ENCODE measurements at regions not wholly inside any gene's neighbourhood (a gene's known extent, or its start where the extent isn't known, plus 50 kb on each side); places are given as distances from the start of the nearest gene placed in this dataset.

- Histone ChIP-seq H3K27me3 (ENCODE audit: insufficient read depth, low read depth, severe bottlenecking) (peaks cover 43% of the 10 kb centered on the region), H3K27ac (no peak overlapping the region), H3K4me3 (ENCODE audit: low read depth, low read length) (no peak overlapping the region), H3K36me3 (no peaks in the 10 kb centered on the region), H3K9me3 (ENCODE audit: severe bottlenecking) (no peaks in the 10 kb centered on the region)
- no peak for DNase-seq
- no peak for TF ChIP-seq CTCF (IDR thresholded peaks at IDR 0.05; ENCODE audit: low read depth, low read length)
Measured at GRCh38 chrX:95885074-95885473, 799.6 kb upstream of the DIAPH2 start.

DNA sequence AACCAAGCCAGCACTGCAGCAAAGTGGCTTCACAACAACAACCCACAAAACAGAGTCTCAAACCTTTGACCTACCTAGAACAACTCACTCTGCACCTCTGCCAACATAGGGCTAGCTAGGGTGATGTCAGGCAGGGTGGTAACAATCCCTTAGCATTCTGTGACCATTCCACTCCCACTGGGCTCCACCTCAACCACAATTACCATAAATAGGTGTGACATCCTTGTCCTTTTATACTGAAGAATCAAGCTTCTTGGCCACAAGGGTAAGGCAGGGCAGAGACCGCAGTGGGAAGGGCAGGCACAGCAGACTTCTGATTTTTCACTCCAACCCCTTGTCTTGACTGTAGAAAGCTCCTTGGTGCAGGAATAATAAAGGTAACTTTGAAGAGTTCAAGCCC lies 795.4 kb upstream of the DIAPH2 start:
- H3K27me3 ChIP-seq (ENCODE audit: insufficient read depth, low read depth, severe bottlenecking), result peaks cover 67% of the 10 kb centered on the region
- no peaks in the 10 kb centered on the region for H3K36me3 ChIP-seq
- TF ChIP-seq CTCF (IDR thresholded peaks at IDR 0.05; ENCODE audit: low read depth, low read length), result no peak
- H3K27ac ChIP-seq, result no peak overlapping the region
- no peak for DNase-seq
- H3K9me3 ChIP-seq (ENCODE audit: severe bottlenecking), result no peaks in the 10 kb centered on the region
- H3K4me3 ChIP-seq (ENCODE audit: low read depth, low read length), result no peak overlapping the region

- Histone ChIP-seq H3K9me3 (ENCODE audit: severe bottlenecking) (no peaks in the 10 kb centered on the region), H3K36me3 (no peaks in the 10 kb centered on the region), H3K27me3 (ENCODE audit: insufficient read depth, low read depth, severe bottlenecking) (peaks cover 62% of the 10 kb centered on the region), H3K4me3 (ENCODE audit: low read depth, low read length) (no peak overlapping the region), H3K27ac (no peak overlapping the region)
- no peak for DNase-seq
- TF ChIP-seq CTCF (IDR thresholded peaks at IDR 0.05; ENCODE audit: low read depth, low read length), result no peak
Measured at GRCh38 chrX:95893636-95894035, 791.0 kb upstream of the DIAPH2 start.

DNA sequence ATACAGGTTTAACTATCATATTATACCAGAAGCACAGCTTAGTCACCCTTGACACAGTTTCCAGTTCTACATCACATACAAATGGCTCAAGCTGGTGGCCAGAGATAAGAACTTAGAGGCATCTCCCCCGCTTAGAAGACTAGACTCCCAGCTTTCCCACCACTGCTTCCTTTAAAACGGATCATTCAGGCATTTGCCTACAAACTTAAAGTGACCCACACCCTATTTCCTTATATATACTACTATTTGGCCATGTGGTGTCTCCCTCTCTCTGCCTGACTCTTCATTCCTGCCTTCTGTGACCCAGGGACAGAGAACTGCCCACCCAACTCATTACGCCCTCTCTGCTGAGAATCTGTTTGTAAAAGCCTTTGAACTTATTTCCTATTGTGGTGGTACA lies 781.2 kb upstream of the DIAPH2 start:
- no peaks in the 10 kb centered on the region for H3K36me3 ChIP-seq
- H3K27ac ChIP-seq, result no peak overlapping the region
- H3K4me3 ChIP-seq (ENCODE audit: low read depth, low read length), result no peak overlapping the region
- H3K27me3 ChIP-seq (ENCODE audit: insufficient read depth, low read depth, severe bottlenecking), result peaks cover 21% of the 10 kb centered on the region
- DNase-seq, result no peak
- no peaks in the 10 kb centered on the region for H3K9me3 ChIP-seq (ENCODE audit: severe bottlenecking)
- TF ChIP-seq CTCF (IDR thresholded peaks at IDR 0.05; ENCODE audit: low read depth, low read length), result no peak

GRCh38 chrX:95903975-95904374 lies 780.7 kb upstream of the DIAPH2 start:
- Histone ChIP-seq H3K27me3 (ENCODE audit: insufficient read depth, low read depth, severe bottlenecking) (peaks cover 25% of the 10 kb centered on the region), H3K9me3 (ENCODE audit: severe bottlenecking) (no peaks in the 10 kb centered on the region), H3K27ac (no peak overlapping the region), H3K36me3 (no peaks in the 10 kb centered on the region), H3K4me3 (ENCODE audit: low read depth, low read length) (no peak overlapping the region)
- DNase-seq, result no peak
- no peak for TF ChIP-seq CTCF (IDR thresholded peaks at IDR 0.05; ENCODE audit: low read depth, low read length)

DNA sequence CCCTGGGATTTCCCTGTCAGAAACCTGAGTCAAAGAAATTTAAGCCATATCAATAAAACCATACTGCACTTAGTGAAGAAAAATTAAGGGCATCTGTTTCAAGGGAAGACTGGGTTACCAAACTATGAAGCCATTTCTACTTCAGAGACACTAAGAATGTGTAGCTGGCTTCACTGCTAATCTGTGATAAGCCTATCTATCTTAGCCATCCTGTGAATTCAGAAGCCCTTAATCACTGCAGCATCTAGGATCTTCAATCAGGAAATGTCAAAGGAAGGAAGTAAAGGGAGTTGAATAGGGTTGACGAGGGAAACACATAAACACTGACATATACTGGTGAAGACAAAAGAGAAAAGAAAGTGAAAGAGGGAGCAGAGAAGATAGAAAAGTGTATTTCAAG lies 777.6 kb upstream of the DIAPH2 start:
- Histone ChIP-seq H3K4me3 (ENCODE audit: low read depth, low read length) (no peak overlapping the region), H3K9me3 (ENCODE audit: severe bottlenecking) (no peaks in the 10 kb centered on the region), H3K27me3 (ENCODE audit: insufficient read depth, low read depth, severe bottlenecking) (peaks cover 40% of the 10 kb centered on the region), H3K36me3 (no peaks in the 10 kb centered on the region), H3K27ac (no peak overlapping the region)
- no peak for TF ChIP-seq CTCF (IDR thresholded peaks at IDR 0.05; ENCODE audit: low read depth, low read length)
- no peak for DNase-seq
